Smooth muscle cell (in vitro differentiated cells): ENCODE measurements at regions not wholly inside any gene's neighbourhood (a gene's known extent, or its start where the extent isn't known, plus 50 kb on each side); places are given as distances from the start of the nearest gene placed in this dataset.

ENCODE experiments used
- DNase-seq: peaks from one replicate; lab custom pipeline; 2025; ENCODE audit not compliant: unreplicated experiment; lab: John Stamatoyannopoulos, UW
- H2AFZ ChIP-seq: fragments of 200-600 bp; sonication (generic); 2 replicates; pipeline ENCODE4 v1.6.0; 2016; ENCODE audit warnings: antibody characterized with exemption, low read depth, mild to moderate bottlenecking
- H3F3A ChIP-seq: fragments of 200-600 bp; sonication (generic); 2 replicates; pipeline ENCODE4 v1.6.0; 2017; ENCODE audit warnings: antibody characterized with exemption, low read depth
- H3K27ac ChIP-seq: fragments of 200-600 bp; sonication (generic); 2 replicates; pipeline ENCODE4 v1.5.1; 2016; ENCODE audit warnings: low read depth, mild to moderate bottlenecking
- H3K27me3 ChIP-seq: fragments of 200-600 bp; sonication (generic); 2 replicates; pipeline ENCODE4 v1.6.1; 2016; ENCODE audit warnings: low read depth, mild to moderate bottlenecking
- H3K36me3 ChIP-seq: fragments of 200-600 bp; sonication (generic); 2 replicates; pipeline ENCODE4 v1.5.1; 2016; ENCODE audit warnings: low read depth
- H3K4me1 ChIP-seq: fragments of 200-600 bp; sonication (generic); 2 replicates; pipeline ENCODE4 v1.5.1; 2016; ENCODE audit warnings: low read depth
- H3K4me2 ChIP-seq: fragments of 200-600 bp; sonication (generic); 2 replicates; pipeline ENCODE4 v1.6.0; 2016; ENCODE audit warnings: mild to moderate bottlenecking
- H3K4me3 ChIP-seq: fragments of 200-600 bp; sonication (generic); 2 replicates; pipeline ENCODE4 v1.5.1; 2016; ENCODE audit warnings: mild to moderate bottlenecking
- H3K79me2 ChIP-seq: fragments of 200-600 bp; sonication (generic); 2 replicates; pipeline ENCODE4 v1.6.0; 2016; ENCODE audit warnings: low read depth, mild to moderate bottlenecking
- H3K9ac ChIP-seq: fragments of 200-600 bp; sonication (generic); 2 replicates; pipeline ENCODE4 v1.6.0; 2016; ENCODE audit warnings: low read depth
- H3K9me3 ChIP-seq: fragments of 200-600 bp; sonication (generic); replicated peaks from 2 replicates; pipeline ENCODE4 v1.5.1; 2016; ENCODE audit warnings: low read depth
- H4K20me1 ChIP-seq: fragments of 200-600 bp; sonication (generic); 2 replicates; pipeline ENCODE4 v1.6.0; 2016; ENCODE audit warnings: low read depth
- CTCF ChIP-seq: fragments of 200-600 bp; sonication (generic); IDR thresholded peaks from 2 replicates; pipeline ENCODE4 v1.5.1; 2017; ENCODE audit warnings: borderline replicate concordance, mild to moderate bottlenecking, antibody characterized with exemption; ENCODE audit not compliant: insufficient read depth, poor library complexity, severe bottlenecking
- WGBS: methylation state at CpG from one replicate; pipeline ENCODE4 v1.1.7; 2016; ENCODE audit warnings: low lambda C conversion rate; 5-methylcytosine and 5-hydroxymethylcytosine counted together

DNA sequence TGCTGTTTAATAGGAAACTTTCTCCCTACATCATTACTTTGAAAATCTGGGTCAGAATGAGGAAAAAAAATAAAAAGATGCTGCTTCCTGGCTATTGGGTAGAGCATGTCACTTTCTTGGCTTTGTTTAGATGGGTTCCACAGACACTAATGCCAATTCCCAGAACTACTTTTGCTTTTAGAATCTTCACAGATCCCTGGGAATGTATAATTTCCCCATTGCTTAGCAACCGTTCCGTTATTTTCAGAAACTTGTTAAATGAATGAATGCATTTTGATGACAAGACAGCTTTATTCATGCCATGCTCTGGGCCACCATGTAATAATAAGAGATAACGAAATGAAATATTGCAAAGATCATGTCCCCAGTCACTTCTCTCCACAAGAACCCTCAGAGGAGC, 126.5 kb upstream of the TRPC7 start:
- no peak for TF ChIP-seq CTCF

GRCh38 chr5:136484808-136485325, 119.5 kb upstream of the TRPC7 start:
- no peak overlapping the region for H3K9ac ChIP-seq
- no peaks in the 10 kb centered on the region for H3K4me1 ChIP-seq
- H3K4me2 ChIP-seq, result no peak overlapping the region
- DNase-seq, result no peak
- TF ChIP-seq CTCF, result no peak
- H3K27me3 ChIP-seq, result no peaks in the 10 kb centered on the region
- no peak overlapping the region for H3K4me3 ChIP-seq
- H4K20me1 ChIP-seq, result no peaks in the 10 kb centered on the region
- H3K36me3 ChIP-seq, result no peaks in the 10 kb centered on the region
- no peaks in the 10 kb centered on the region for H3K79me2 ChIP-seq
- H3K27ac ChIP-seq, result no peak overlapping the region
- WGBS, result 91% methylated on average over 3 of the region's 3 CpGs
- H3F3A ChIP-seq, result no peaks in the 10 kb centered on the region
- no peak overlapping the region for H2AFZ ChIP-seq
- H3K9me3 ChIP-seq, result no peaks in the 10 kb centered on the region

More for the DNA sequence above, 126.5 kb upstream of the TRPC7 start:
- no peaks in the 10 kb centered on the region for H3K4me1 ChIP-seq
- no peaks in the 10 kb centered on the region for H3K27me3 ChIP-seq
- peak overlapping the region; percentile 7 for H2AFZ ChIP-seq
- no peaks in the 10 kb centered on the region for H4K20me1 ChIP-seq
- no peak for DNase-seq
- 70% methylated on average over 3 of the region's 3 CpGs for WGBS
- no peak overlapping the region for H3K27ac ChIP-seq
- H3K36me3 ChIP-seq, result no peaks in the 10 kb centered on the region
- H3K9me3 ChIP-seq, result no peaks in the 10 kb centered on the region
- H3K4me2 ChIP-seq, result no peak overlapping the region
- H3K9ac ChIP-seq, result no peak overlapping the region
- H3F3A ChIP-seq, result no peaks in the 10 kb centered on the region
- no peaks in the 10 kb centered on the region for H3K79me2 ChIP-seq
- no peak overlapping the region for H3K4me3 ChIP-seq

- TF ChIP-seq CTCF, result no peak
- Histone ChIP-seq H3K4me1 (no peaks in the 10 kb centered on the region), H3K9ac (no peak overlapping the region), H3K4me3 (no peak overlapping the region), H3K36me3 (no peaks in the 10 kb centered on the region), H3K27ac (no peak overlapping the region), H3F3A (no peaks in the 10 kb centered on the region), H3K4me2 (no peak overlapping the region), H3K79me2 (no peaks in the 10 kb centered on the region), H3K27me3 (no peaks in the 10 kb centered on the region), H4K20me1 (no peaks in the 10 kb centered on the region), H3K9me3 (no peaks in the 10 kb centered on the region), H2AFZ (no peak overlapping the region)
- 90% methylated on average over 2 of the region's 2 CpGs for WGBS
- DNase-seq, result no peak
Observed at GRCh38 chr5:136482206-136482605, 116.9 kb upstream of the TRPC7 start.

DNA sequence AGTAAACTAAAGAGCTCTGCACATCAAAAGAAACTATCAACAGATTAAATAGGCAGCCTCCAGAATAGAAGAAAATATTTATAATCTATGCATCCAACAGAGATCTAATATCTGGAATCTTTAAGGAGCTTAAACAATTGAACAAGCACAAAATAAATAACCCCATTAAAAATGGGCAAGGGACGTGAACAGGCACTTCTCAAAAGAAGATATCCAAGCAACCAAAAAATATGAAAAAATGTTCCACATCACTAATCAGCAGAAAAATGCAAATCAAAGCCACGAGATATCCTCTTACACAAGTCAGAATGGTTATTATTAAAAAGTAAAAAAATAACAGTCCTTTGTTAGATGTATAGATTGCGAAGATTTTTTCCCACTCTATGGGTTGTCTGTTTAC, 109.1 kb upstream of the TRPC7 start:
- Histone ChIP-seq H3K27ac (no peak overlapping the region), H3K27me3 (no peaks in the 10 kb centered on the region), H4K20me1 (no peaks in the 10 kb centered on the region), H3K79me2 (no peaks in the 10 kb centered on the region), H3K9me3 (no peaks in the 10 kb centered on the region), H3F3A (no peaks in the 10 kb centered on the region), H3K36me3 (no peaks in the 10 kb centered on the region), H2AFZ (no peak overlapping the region), H3K4me2 (no peak overlapping the region), H3K4me1 (no peaks in the 10 kb centered on the region), H3K9ac (no peak overlapping the region), H3K4me3 (no peak overlapping the region)
- TF ChIP-seq CTCF, result no peak
- DNase-seq, result no peak
- WGBS, result 95% methylated on average over 3 of the region's 3 CpGs
